Fibroblast of lung (primary cell): ENCODE measurements at regions not wholly inside any gene's neighbourhood (a gene's known extent, or its start where the extent isn't known, plus 50 kb on each side); places are given as distances from the start of the nearest gene placed in this dataset.

Source experiments
- DNase-seq, 2 donors: peaks; one replicate each; pipeline versions ENCODE4 v3.0.0 to v3.0.0-alpha.2; 2010; ENCODE audit warnings: low read depth in 2 of 2
- H2AFZ ChIP-seq: 2 replicates; pipeline ENCODE4 v1.5.1; 2012; ENCODE audit warnings: low read length, control low read depth, inconsistent platforms
- H3K27ac ChIP-seq: 2 replicates; pipeline ENCODE4 v1.5.1; 2011; ENCODE audit warnings: low read length, control low read depth; ENCODE audit not compliant: insufficient read depth
- H3K27me3 ChIP-seq: 2 replicates; pipeline ENCODE4 v1.5.1; 2011; ENCODE audit warnings: mild to moderate bottlenecking, low read length; ENCODE audit not compliant: control insufficient read depth, insufficient read depth
- H3K36me3 ChIP-seq: 2 replicates; pipeline ENCODE4 v1.5.1; 2011; ENCODE audit warnings: low read length; ENCODE audit not compliant: control insufficient read depth, insufficient read depth
- H3K4me1 ChIP-seq: 2 replicates; pipeline ENCODE4 v1.5.1; 2011; ENCODE audit warnings: low read length; ENCODE audit not compliant: control insufficient read depth, insufficient read depth; ENCODE audit errors: extremely low read depth
- H3K4me2 ChIP-seq: 2 replicates; pipeline ENCODE4 v1.5.1; 2011; ENCODE audit warnings: low read length, control low read depth; ENCODE audit not compliant: insufficient read depth; ENCODE audit errors: extremely low read depth
- H3K4me3 ChIP-seq, 4 experiments: fragments of 200-600 bp in 1 of 4; sonication (generic) in 1 of 4; replicated peaks in 1 of 4; 2 replicates each; pipeline ENCODE4 v1.5.1; 2011 to 2016; ENCODE audit warnings: low read length in 4 of 4, low read depth in 3 of 4, mild to moderate bottlenecking in 3 of 4, control low read depth in 2 of 4, inconsistent platforms in 1 of 4, mixed read lengths in 1 of 4; ENCODE audit not compliant: insufficient read depth in 1 of 4; ENCODE audit errors: control extremely low read depth in 1 of 4
- H3K79me2 ChIP-seq: 2 replicates; pipeline ENCODE4 v1.5.1; 2012; ENCODE audit warnings: mild to moderate bottlenecking, low read length, inconsistent platforms; ENCODE audit not compliant: control insufficient read depth, insufficient read depth
- H3K9ac ChIP-seq: 2 replicates; pipeline ENCODE4 v1.5.1; 2011; ENCODE audit warnings: mild to moderate bottlenecking, low read length, control low read depth; ENCODE audit not compliant: insufficient read depth
- H3K9me3 ChIP-seq: 2 replicates; pipeline ENCODE4 v1.5.1; 2012; ENCODE audit warnings: low read depth, low read length; ENCODE audit not compliant: control insufficient read depth, insufficient read depth
- H4K20me1 ChIP-seq: 2 replicates; pipeline ENCODE4 v1.5.1; 2011; ENCODE audit warnings: low read length; ENCODE audit not compliant: control insufficient read depth, insufficient read depth; ENCODE audit errors: extremely low read depth
- EZH2 ChIP-seq: IDR thresholded peaks from 2 replicates; pipeline ENCODE4 v1.5.1; 2012; ENCODE audit warnings: low read length, control low read depth, mild to moderate bottlenecking; ENCODE audit errors: missing control alignments
- TF ChIP-seq, protein P1 (sequence below), 2 donors: IDR thresholded peaks in 1 of 2; conservative IDR thresholded peaks in 1 of 2; 1 replicate in 1 of 2; 2 replicates in 1 of 2; pipeline ENCODE4 v1.5.1; 2011 to 2012; ENCODE audit warnings: low read length in 2 of 2, control low read depth in 1 of 2, inconsistent platforms in 1 of 2, low read depth in 1 of 2, mild to moderate bottlenecking in 1 of 2

DNA sequence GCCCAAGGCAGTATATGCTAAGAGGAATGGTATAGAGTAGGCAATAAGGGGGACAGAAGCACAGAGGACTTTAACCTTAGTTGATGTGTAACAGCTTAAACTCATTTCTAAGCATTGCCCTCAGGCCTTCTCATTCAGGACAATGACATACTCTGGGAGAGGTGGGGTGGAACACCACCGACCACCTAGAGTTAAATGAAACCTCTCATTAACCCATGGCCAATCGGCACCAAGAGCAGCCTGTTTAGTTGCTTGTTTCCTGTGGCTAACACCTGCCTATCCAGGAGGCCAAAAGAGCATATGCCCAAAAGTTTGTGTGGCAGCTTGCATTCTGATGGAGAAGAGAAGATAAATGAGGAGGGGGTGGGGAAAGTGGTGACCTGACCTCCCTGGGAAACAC lies 50.0 kb downstream of the PABIR2 start:
- TF ChIP-seq EZH2, result no peak
- TF ChIP-seq, protein P1, sequence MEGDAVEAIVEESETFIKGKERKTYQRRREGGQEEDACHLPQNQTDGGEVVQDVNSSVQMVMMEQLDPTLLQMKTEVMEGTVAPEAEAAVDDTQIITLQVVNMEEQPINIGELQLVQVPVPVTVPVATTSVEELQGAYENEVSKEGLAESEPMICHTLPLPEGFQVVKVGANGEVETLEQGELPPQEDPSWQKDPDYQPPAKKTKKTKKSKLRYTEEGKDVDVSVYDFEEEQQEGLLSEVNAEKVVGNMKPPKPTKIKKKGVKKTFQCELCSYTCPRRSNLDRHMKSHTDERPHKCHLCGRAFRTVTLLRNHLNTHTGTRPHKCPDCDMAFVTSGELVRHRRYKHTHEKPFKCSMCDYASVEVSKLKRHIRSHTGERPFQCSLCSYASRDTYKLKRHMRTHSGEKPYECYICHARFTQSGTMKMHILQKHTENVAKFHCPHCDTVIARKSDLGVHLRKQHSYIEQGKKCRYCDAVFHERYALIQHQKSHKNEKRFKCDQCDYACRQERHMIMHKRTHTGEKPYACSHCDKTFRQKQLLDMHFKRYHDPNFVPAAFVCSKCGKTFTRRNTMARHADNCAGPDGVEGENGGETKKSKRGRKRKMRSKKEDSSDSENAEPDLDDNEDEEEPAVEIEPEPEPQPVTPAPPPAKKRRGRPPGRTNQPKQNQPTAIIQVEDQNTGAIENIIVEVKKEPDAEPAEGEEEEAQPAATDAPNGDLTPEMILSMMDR (conservative IDR thresholded peaks at IDR 0.05 in 1 of 2, IDR thresholded peaks at IDR 0.05 in 1 of 2; ENCODE audit: low read depth in 1 of 2, low read length in 2 of 2), result no peak
- Histone ChIP-seq H3K79me2 (no peaks in the 10 kb centered on the region), H3K27ac (no peak overlapping the region), H3K36me3 (no peaks in the 10 kb centered on the region), H3K9me3 (no peaks in the 10 kb centered on the region), H2AFZ (no peak overlapping the region), H3K4me2 (no peak overlapping the region), H3K27me3 (no peaks in the 10 kb centered on the region), H3K9ac (no peak overlapping the region), H4K20me1 (no peaks in the 10 kb centered on the region), H3K4me1 (no peaks in the 10 kb centered on the region), H3K4me3 (no peak overlapping the region)
- no peak for DNase-seq

DNA sequence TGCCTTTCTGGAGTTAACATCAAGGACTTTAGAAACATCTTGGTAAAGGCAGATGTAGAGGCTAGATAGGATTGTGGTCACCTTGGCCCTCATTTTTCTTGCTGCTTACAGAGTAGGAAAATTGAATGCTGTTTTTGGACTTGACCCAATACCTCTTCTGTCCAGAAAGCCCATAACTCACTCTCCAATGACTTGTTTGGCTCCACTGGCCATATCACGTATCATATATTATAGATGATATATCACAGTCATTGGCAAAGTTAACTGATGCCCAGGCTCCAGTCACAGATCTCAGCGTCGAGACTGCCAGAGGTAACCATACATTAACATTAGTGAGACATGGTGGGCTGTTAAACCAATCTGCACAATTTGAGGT lies 50.6 kb downstream of the PABIR2 start:
- no peaks in the 10 kb centered on the region for H3K4me1 ChIP-seq
- no peaks in the 10 kb centered on the region for H3K9me3 ChIP-seq
- no peak for TF ChIP-seq EZH2
- TF ChIP-seq, protein P1 (conservative IDR thresholded peaks at IDR 0.05 in 1 of 2, IDR thresholded peaks at IDR 0.05 in 1 of 2; ENCODE audit: low read depth in 1 of 2, low read length in 2 of 2), result no peak
- no peaks in the 10 kb centered on the region for H3K79me2 ChIP-seq
- H3K36me3 ChIP-seq, result no peaks in the 10 kb centered on the region
- H3K27ac ChIP-seq, result no peak overlapping the region
- no peak overlapping the region for H2AFZ ChIP-seq
- H3K4me2 ChIP-seq, result no peak overlapping the region
- H4K20me1 ChIP-seq, result no peaks in the 10 kb centered on the region
- DNase-seq, result peak in 1 of 2 donors; percentile 73
- H3K27me3 ChIP-seq, result no peaks in the 10 kb centered on the region
- no peak overlapping the region for H3K4me3 ChIP-seq
- no peak overlapping the region for H3K9ac ChIP-seq

DNA sequence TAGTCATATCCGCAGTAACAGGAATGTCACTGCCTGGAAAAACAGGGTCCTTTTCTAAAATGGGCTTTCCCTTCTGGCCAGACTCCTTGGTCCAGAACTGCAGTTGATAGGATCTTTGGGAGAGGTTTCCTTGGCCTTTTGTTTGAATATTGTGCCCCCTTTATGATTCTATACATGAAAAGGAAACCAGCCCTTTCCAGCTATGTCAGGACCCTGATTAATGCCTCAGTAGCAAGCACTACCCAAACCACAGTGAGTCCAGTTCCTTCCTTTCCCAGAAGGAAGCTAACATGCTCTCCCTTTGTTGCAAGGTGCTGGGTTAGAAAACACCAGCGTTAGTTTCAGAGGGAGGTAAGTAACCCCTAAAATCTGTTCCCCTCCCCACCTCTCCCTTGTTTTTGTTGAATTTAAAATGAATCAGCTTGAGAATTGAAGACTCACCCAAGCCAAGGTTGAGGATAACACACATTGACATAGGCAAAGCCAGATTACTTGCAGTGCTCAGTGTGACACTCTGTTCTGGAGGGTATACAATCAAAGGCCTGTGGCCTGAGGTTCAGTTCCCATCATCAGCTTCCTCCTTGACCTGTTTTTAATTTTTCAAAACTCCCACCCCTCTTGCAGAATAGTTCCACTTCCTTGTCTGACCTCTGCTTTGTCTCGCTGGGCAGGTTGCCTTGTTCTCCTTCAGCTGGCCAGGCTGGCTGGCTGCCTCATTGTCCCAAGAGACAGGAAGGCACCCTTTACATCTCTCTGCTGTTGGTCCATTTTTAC lies 51.2 kb downstream of the PABIR2 start:
- H3K27ac ChIP-seq, result no peak overlapping the region
- H3K27me3 ChIP-seq, result no peaks in the 10 kb centered on the region
- H4K20me1 ChIP-seq, result no peaks in the 10 kb centered on the region
- no peak for TF ChIP-seq EZH2
- TF ChIP-seq, protein P1 (conservative IDR thresholded peaks at IDR 0.05 in 1 of 2, IDR thresholded peaks at IDR 0.05 in 1 of 2; ENCODE audit: low read depth in 1 of 2, low read length in 2 of 2), result no peak
- H3K79me2 ChIP-seq, result no peaks in the 10 kb centered on the region
- H3K4me2 ChIP-seq, result no peak overlapping the region
- H3K9me3 ChIP-seq, result no peaks in the 10 kb centered on the region
- H3K4me1 ChIP-seq, result no peaks in the 10 kb centered on the region
- H3K9ac ChIP-seq, result no peak overlapping the region
- H2AFZ ChIP-seq, result no peak overlapping the region
- H3K36me3 ChIP-seq, result no peaks in the 10 kb centered on the region
- no peak for DNase-seq
- H3K4me3 ChIP-seq, result no peak overlapping the region
